GM19452 (cell line): ENCODE measurements at regions not wholly inside any gene's neighbourhood (a gene's known extent, or its start where the extent isn't known, plus 50 kb on each side); places are given as distances from the start of the nearest gene placed in this dataset.

Source experiments
- ATAC-seq: cut with Tn5 transposase; IDR thresholded peaks from one replicate; pipeline ENCODE4 v1.9.1; 2021; ENCODE audit not compliant: unreplicated experiment

DNA sequence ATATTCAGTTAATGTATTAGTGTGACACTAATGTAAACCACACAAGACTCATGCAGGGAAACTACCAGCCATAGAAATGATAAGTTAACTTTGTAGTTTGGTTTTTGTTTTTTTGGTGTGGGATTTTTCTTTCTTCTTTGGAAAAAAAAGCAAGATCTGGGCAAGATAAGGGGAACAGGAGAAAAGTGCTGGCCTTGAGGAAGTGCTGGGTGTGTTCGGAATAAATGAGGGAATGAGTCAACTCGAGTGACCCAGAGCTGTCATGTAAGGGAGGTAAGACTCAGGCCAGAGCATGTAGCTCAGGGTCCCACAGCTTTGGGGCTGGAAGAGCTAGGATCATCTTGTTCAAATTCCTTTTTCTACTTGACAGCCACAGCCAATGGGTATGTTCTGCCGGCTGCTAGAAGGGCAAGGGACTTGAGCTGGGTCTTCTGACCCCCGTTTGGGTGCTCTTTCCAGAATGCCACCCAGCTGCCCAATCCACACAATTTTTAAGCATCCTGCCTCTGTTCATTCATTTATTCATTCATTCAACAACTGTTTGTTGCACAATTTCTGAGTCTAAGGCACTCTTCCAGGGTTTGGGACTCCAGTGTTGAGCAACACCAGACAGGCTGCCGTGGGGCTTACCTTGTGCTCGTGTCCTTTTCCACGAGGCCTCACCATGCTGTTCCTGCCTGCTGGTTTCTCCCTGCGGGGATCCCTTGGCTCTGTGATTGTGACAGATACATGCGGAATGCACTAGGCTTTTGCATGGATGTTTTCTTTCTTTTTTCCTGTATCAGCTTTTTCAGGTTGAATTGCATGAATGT is 54.5 kb downstream of the CLDN34 start:
- ATAC-seq: no peak

DNA sequence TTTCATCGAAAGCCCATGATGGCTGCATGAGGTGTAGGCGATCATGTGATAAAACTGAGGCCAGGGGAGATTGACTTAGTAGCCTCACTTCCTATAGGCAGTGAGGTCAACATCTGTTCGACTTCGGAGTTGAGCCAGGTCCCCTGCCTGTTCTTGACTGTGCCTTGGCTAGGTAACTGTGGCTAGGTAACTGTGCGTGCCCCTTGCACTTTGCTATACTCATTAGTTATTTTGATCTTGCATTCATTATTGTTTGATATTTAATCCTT is 55.0 kb downstream of the CLDN34 start:
- ATAC-seq: no peak

DNA sequence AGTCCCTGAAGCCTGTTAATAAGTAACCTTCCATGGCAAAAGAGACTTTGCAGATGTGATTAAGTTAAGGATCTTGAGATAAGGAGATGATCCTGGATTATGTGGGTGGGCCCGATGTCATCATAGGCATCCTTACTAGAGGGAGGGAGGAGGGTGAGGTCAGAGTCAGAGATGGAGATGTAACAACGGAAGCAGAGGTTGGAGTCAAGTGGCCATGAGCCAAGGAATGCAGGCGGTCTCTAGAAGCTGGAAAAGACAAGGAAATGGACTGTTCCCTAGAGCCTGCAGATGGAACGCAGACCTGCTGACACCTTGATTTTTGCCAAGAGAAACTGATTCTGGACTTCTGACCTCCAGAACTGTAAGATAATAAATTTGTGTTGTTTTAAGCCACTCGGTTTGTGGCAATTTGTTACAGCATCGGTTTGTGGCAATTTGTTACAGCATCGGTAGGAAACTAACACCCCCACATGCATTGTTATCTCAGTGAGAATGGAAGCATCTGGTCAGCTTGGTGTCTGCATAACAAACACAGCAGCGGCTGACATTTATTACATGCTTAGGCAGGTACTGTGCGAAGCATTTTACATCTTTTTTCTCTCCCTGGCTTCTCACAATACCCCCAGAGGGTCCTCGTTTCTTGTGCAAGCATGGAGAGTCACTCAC is 55.6 kb downstream of the CLDN34 start:
- ATAC-seq: no peak

DNA sequence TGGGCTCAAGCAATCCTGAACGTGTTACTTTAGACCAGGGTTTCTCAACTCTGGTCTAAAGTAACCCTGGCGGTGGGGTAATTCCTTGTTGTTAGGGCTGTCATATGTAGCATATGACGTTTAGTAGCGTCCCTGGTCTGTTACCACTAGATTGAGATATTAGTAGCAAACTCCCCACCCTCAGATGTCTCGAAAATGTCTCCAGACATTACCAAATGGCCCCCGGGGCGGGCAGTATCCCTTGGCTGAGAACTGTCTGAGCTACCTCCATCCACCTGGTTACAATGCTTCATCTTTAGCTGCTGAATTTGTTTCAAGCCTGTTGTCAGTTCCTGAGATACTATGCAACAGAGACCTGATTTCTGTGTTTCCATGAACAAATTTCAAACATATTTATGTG is 56.7 kb downstream of the CLDN34 start:
- no peak for ATAC-seq

DNA sequence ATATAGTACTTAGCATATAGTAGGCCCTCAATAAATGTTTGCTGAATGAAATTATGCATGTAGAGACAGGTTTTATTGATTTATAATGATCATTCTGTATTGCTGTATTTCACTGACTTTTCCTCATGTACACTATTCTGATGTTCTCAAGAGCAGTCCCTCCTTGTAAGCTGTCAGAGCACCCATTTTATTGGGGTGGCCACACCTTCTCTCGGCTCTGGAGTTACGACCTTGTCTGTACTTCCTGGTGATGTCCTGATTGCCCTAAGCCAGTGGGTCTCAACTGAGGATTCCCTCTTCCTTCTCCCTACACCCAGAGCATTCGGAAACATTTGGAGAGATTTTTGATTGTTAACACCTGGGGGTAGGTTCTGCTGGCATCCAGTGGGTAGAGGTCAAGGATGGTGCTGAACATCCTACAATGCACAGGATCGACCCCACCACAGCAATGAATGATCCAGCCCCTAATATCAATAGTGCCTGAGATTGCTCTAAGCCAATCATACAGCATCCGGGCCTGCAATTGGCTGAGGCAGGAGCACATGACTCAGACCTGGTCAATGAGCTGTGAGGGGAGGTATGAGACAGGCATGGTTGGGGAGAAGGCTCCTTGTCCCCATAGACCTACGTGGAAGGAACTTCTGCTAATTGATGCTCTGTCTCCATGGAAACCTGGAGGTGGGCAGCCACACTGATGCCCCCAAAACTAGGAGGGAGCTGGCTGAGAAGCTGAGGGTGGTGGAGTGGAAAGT is 58.8 kb downstream of the CLDN34 start:
- ATAC-seq: no peak

DNA sequence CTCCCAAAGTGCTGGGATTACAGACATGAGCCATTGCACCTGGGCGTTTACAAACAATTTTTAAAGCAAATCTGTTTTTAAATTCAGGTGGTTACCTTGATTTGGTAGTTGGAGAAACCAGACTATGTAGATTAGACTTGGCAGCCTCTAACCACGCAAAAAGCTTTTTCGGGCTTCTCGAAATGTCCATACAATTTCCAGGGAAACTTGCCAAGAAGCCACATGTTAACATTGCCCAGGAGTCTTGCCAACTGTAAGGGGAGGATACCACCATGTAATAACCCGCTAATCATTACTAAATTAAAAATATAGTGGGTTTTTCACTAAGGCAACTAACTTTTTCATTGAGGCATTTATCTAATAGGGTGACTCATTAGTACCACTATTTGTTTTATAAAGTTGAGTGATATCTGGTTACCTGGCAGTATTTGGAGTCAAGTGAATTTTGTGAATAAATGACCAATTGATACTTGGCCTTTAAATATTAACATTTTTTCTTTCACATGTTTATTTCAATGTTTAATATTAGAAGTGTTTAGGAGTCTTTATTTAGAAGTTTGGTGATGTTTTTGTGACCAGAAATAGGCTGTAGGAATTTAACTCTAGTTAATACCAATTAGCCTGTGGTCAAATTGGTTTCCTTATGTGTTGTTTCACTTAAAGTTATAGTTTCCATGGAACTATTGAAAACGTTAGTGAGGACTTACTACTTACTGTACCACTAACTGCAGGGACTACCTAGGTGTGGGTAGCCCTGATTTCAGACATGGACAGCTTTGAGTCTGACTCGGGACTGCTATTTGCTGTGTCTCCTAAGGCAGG is 61.3 kb downstream of the CLDN34 start:
- peak; percentile 83 for ATAC-seq

DNA sequence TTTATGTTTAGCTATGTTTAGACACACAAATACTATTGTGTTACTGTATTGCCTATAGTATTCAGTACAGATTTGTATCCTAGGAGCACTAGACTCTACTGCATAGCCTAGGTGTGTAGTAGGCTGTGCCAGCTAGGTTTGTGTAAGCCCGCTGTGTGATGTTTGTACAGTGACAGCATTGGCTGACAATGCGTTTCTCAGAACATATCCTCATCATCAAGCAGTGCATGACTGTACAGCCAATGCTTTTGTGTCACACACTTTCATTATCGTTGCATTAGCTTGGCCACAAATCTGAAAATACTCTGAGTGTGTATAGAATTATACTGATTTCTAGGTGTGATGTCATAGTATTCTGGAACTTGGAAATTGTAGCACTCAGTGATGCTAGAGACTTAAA is 63.4 kb downstream of the CLDN34 start:
- ATAC-seq: no peak

DNA sequence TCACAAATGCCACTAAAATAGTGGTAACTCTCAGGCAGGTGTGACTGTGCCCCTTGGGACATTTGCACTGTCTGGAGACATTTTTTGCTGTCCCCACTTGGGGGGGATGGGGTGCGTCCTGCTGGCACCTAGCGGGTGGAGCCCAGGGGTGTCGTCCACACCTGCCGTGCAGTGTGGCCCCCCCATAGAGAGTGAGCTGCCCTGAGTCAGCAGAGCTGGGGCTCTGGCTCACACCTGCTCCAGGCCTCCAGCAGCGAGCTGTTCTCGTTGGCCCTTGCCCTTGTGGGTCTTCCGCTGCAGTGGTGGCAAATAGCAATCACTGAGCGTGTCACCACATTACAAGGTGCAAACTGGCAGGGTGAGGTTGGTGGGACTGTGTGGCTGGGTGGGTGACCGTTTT is 64.6 kb downstream of the CLDN34 start:
- ATAC-seq: no peak

DNA sequence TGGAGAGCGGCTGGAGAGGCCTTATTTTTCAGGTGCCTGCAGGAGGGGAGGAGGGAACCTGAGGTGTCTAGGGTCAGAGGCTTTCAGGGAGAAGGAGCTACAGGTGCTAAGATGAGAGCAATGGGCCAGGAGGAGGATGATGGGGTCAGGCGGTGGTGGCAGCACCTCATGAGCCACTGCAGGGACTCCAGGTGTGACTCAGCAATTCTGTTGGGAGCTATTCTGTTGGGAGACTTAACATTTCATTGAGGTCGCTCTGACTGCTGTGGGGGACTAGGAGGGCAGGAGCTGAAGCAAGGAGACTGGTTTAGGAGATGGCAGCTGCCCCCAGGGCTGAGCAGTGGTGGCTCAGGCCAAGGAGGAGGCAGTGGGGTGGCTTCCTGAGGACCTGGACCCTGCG is 65.0 kb downstream of the CLDN34 start:
- no peak for ATAC-seq

DNA sequence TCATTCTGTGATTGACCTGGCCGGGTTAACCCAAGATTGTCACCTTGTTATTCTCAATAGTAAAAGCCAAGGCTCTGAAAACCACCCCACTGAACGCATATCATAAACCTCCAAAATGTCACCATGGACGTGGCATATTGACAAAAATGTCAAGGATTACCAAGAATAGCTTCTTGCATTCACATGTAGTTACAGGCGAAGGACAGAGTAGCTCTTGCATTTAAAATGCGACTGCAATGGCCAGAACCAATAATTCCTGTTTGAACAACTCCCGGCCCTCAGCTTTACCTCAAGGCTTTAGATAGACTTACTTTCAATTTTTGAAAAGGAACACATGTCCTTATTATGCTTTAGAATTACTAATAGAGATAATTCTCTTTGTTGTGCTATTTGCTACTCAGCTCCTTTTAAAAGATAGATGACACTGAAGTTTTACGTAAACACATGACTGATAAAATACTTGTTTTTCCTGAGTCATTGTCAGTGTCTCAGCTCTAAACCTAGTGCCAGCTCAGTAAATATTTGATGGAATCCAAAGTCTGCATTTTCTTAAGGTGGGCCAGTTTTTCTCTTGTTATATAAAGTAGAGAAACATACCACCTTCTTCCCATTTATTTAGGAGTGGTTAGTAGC is 66.3 kb downstream of the CLDN34 start:
- ATAC-seq: no peak

DNA sequence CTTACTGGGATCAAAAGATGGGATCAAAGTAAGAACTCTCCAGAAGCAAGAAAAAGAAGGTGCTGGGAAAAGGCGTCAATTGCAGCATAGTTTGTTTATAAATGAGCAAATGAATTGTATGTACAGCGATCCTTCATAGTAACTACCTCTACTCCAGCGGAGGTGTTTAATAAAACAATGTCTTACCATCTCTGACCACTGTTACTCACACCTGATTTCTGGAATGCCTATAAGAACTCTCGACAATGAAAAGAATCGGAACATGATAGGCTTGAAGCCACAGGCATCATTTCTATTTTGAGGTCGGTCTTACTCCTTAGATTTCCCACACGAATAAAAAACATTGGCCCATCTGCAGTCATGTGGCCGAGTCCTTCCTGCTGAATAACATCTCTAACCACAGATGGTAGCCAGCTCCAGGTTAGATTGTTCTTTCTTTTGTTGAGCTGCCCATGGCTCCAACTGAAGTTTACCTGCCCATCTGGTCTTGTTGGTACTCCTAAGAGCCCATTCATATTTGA is 67.6 kb downstream of the CLDN34 start:
- ATAC-seq: no peak

DNA sequence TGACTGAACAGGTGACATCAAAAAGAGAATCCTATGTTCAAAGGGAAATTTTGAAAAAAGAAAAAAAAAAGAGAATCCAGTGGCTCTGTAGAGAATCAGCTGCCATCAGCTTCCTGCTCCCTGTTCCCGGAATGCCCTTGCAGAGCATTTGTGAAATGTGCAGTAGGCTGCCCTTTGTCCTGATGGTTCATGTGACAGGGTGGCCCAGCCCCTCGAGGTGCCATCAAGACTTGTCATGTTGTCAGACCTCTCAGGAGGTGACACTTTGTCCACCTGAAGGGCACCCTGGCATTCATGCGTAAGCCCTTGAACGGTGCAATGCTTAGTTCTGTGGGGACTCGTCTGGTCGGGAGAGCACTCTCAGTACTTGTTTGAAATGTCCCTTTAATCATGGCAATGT is 71.4 kb downstream of the CLDN34 start:
- ATAC-seq: no peak

DNA sequence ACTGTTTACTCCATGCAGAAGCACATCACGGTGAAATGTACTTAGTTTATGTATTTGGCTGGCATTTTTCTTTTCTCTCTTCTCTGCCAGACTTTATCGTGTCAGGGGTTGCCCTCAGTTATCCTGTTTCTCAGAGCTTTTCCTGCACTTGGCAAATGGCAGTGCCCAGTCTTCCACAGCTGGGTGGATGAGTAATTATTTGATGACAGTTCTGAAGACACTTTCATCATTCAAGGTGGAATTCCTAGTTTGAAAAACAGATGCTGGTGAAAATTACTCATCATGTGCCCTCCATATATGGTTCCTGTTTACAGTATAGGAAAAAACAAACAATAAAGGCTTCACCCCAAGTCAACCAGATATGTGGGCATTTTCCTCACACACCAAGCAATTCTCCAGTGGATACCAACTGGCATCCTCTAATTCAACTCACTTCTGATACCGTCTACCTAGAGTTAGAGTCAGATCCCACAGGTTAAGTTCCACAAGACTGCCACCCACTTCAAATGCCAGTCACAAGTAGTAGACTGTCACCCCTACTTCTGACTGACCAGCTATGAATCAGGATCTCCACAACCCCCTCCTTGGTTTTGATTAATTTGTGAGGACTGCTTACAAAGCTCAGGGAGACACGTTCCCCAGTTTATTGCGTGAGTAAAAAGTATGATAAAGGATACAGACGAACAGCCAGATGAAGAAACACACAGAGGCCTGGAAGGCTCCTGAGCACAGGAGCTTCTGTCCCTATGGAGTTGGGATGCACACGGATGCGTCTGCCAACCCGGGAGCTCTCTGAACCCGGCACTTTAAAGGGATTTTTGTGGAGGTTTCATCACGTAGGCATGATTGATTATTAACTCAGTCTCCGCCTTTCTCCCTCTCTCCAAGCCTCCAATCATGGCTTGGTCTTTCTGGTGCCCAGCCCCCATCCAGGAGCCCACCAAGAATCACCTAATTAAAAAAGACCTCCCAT is 72.9 kb downstream of the CLDN34 start:
- ATAC-seq: no peak

DNA sequence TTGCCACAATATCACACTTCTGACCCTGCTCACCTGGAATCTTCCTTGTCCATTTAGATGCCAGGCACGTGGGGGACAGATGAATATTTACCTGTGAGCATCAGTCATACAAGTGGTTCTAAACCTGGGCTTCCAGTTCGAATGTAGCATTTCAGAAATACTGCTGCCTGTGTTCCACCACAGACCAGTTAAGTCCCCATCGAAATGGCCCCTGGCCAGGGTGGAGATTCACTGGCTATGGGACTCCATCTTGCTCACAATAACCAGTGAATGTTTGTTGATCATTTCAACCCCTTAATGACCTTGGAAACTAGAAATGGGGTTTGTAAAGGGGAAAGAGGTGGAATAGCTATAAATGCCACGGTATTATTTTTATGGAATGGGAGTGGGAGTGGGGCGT is 73.8 kb downstream of the CLDN34 start:
- no peak for ATAC-seq

DNA sequence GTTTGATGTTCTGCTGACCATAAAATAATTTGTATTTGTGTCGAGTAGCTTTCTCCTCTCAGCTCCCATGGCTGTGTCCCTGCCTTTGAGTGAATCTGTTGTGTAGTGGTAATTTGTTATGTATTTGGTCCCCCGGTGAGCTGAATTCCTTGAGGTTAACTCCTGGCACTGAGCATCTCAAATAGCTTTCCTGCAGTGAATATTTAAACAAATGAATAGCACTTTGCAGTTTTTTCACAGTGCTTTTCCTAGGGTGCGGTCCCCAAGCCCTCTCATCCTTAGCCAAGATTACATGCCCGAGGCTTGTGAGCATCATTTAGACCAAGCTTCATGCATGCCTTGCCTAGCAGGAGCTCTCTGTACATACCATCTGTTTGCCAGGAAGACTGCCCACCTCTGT is 74.2 kb downstream of the CLDN34 start:
- no peak for ATAC-seq

DNA sequence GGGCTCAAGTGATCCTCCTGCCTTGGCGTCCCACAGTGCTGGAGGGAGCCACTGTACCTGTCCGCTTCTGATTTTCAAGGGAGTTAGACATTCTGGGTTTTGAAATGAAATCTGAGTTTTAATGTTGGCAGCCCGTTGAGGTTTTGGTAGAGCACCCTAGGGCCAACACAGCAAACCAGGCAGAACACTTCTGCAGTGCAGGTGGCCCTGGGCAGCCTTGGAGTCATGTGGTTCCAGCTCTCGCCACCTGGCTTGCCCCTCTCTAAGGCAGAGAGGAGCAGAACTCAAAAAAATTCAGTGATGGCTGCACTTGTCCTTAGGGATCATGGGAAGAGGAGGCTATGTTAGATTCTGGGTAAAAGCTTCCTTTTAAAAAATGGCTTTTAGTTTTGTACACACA is 74.9 kb downstream of the CLDN34 start:
- no peak for ATAC-seq

DNA sequence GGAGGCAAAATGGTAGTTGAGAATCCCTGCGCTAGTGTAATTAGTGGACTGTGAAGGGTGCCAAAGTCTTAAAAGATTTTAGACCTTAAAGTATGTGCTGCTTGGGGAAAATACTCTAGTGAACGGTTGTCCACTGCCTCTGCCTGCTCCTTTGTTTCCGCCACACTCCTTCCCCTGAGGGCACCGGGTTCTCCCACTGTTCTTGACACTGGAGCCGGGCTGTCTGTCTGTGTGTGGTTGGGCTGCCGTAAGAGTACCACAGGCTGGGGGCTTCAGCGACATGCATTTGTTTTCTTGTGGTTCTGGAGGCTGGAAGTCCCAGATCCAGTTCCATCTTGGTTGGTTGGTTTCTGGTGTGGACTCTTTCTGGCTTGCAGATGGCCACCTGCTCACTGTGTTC is 76.2 kb downstream of the CLDN34 start:
- no peak for ATAC-seq

DNA sequence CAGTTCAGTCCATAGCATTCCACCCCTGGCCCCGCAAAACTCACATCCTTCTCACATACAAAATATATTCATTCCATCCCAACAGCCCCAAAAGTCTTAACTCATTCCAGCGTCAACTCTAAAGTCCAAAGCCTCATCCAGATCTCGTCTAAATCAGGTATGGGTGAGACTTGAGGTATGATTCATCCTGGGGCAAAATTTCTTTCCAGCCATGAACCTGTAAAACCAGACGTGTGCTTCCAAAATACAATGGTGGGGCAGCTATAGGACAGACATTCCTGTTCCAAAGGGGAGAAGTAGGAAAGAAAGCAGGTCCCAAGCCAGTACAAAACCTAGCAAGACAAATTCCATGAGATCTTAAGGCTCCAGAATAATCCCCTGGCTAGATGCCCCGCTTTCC is 76.9 kb downstream of the CLDN34 start:
- no peak for ATAC-seq

DNA sequence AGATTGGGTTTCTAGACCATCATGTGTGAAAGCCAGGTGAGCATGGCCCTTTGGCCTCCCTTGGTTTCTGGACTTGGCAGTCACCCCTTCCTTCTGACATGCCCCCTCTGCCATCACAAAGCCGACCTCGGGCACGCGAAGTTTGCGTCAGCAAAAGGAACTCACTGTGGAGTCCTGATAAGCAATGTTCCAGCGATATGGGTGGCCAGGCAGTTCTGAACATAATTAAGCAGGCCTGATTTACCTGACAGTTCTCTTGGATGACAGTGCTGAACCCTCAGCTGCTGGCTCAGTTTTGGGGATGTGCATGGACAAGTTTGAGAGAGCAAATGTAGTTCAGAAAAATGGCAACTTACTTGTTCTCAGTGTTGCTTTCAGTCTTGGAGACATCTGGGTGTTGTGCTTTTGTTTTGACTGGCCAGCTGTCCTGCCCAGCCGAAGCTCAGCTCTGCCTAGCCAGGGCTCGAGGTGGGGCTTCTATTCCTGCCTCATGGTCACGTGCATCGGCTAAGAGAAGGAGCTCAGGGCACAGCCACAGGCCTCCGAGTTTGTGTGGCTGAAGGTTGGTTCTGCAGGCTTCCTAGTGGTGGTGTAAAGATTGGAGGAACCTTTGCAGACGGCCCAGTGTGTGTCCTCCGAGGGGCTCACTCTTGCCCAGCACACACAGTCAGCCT is 78.3 kb downstream of the CLDN34 start:
- no peak for ATAC-seq
